ENCODE measurements at regions not wholly inside any gene's neighbourhood (a gene's known extent, or its start where the extent isn't known, plus 50 kb on each side); places are given as distances from the start of the nearest gene placed in this dataset.
A peak's percentile ranks its signal among the peaks of the same experiment; 100 is the strongest.

GRCh38 chr16:54460263-54460860, 173.8 kb upstream of the IRX3 start:
- peaks cover 18% of the 10 kb centered on the region; the same call in 2 of the 3 replicates for H3K9me3 Mint-ChIP-seq
- Histone ChIP-seq H3K36me3 (ENCODE audit: insufficient read depth) (no peaks in the 10 kb centered on the region), H3F3A (replicated peaks; ENCODE audit: low read depth) (no peaks in the 10 kb centered on the region), H3K4me3 (no peak overlapping the region), H3K27me3 (ENCODE audit: insufficient read depth) (no peaks in the 10 kb centered on the region), H2AFZ (peak overlapping the region; percentile 72), H3K9me2 (ENCODE audit: insufficient read depth) (0 out of 2 replicates have a peak, but pooled peaks cover 3% of the 10 kb centered on the region), H3K79me2 (replicated peaks; ENCODE audit: insufficient read depth) (no peaks in the 10 kb centered on the region), H3K4me2 (no peak overlapping the region), H3K4me1 (ENCODE audit: insufficient read depth) (peaks cover 37% of the 10 kb centered on the region), H4K20me1 (replicated peaks; ENCODE audit: insufficient read depth) (no peaks in the 10 kb centered on the region), H3K27ac (ENCODE audit: low read depth) (no peak overlapping the region)
- H3K36me3 Mint-ChIP-seq (ENCODE audit: low read depth): peaks cover 6% of the 10 kb centered on the region
- ATAC-seq: no peak; the same call in 2 of the 3 replicates
- TF ChIP-seq, protein P1, sequence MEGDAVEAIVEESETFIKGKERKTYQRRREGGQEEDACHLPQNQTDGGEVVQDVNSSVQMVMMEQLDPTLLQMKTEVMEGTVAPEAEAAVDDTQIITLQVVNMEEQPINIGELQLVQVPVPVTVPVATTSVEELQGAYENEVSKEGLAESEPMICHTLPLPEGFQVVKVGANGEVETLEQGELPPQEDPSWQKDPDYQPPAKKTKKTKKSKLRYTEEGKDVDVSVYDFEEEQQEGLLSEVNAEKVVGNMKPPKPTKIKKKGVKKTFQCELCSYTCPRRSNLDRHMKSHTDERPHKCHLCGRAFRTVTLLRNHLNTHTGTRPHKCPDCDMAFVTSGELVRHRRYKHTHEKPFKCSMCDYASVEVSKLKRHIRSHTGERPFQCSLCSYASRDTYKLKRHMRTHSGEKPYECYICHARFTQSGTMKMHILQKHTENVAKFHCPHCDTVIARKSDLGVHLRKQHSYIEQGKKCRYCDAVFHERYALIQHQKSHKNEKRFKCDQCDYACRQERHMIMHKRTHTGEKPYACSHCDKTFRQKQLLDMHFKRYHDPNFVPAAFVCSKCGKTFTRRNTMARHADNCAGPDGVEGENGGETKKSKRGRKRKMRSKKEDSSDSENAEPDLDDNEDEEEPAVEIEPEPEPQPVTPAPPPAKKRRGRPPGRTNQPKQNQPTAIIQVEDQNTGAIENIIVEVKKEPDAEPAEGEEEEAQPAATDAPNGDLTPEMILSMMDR (conservative IDR thresholded peaks at IDR 0.05; ENCODE audit: low read depth in 2 of 2): peak in 1 of 2 experiments; percentile 22; a peak in 1 of 4 replicates
- TF ChIP-seq, protein P2, sequence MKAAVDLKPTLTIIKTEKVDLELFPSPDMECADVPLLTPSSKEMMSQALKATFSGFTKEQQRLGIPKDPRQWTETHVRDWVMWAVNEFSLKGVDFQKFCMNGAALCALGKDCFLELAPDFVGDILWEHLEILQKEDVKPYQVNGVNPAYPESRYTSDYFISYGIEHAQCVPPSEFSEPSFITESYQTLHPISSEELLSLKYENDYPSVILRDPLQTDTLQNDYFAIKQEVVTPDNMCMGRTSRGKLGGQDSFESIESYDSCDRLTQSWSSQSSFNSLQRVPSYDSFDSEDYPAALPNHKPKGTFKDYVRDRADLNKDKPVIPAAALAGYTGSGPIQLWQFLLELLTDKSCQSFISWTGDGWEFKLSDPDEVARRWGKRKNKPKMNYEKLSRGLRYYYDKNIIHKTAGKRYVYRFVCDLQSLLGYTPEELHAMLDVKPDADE (IDR thresholded peaks at IDR 0.05): no peak
- H3K27me3 Mint-ChIP-seq (ENCODE audit: insufficient read depth, low read depth, poor library complexity): peaks cover 2% of the 10 kb centered on the region
- no peak overlapping the region for H3K27ac Mint-ChIP-seq
- H3K4me3 Mint-ChIP-seq: no peak overlapping the region
- H3K4me1 Mint-ChIP-seq: peaks cover 37% of the 10 kb centered on the region
- DNase-seq (ENCODE audit: low spot score): no peak

DNA sequence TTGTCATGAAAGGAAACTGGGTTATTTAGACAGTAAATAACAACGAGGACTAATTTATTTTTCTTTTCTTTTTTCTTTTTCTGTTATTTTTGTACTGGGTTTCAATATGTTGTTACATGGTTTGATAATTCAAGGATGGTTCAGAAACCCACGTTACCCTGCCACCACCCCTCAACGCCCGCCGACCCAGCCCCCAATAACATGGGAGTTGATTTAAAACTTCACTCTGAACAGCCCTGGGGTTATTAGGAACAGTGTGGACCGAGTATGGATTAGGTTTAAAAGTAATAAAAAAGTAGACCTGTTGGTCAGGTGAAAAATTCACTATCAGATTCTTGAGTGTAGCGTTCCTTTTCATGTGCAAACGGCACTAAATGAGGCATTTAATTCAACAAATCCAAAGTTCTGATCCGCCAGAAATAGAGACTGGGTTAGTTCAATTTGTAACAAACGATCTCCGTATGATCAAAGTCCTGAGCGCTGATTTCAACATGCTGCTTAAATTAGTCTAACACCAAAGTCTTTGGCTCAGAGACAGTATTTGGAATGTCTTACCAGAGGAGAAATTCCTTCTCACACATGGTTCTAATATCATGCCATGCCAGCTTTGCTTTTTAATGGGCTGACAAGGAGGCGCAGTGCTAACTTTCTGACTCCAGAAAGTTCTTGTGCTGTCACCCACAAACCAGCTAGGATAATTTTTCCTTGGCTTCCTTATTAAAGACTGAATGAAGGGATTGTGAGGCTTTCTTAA, 173.1 kb upstream of the IRX3 start:
- Mint-ChIP-seq H3K4me1 (peaks cover 44% of the 10 kb centered on the region), H3K27ac (no peak overlapping the region), H3K36me3 (ENCODE audit: low read depth) (peaks cover 6% of the 10 kb centered on the region), H3K27me3 (ENCODE audit: insufficient read depth, low read depth, poor library complexity) (peaks cover 2% of the 10 kb centered on the region), H3K4me3 (no peak overlapping the region), H3K9me3 (peaks cover 16% of the 10 kb centered on the region; the same call in 2 of the 3 replicates)
- no peak for ATAC-seq
- H3K79me2 ChIP-seq (replicated peaks; ENCODE audit: insufficient read depth): no peaks in the 10 kb centered on the region
- H3K4me3 ChIP-seq: no peak overlapping the region
- no peaks in the 10 kb centered on the region for H3K27me3 ChIP-seq (ENCODE audit: insufficient read depth)
- peak overlapping the region; percentile 28; the same call in 1 of the 2 replicates for H3K4me2 ChIP-seq
- DNase-seq (ENCODE audit: low spot score): no peak
- TF ChIP-seq, protein P1 (conservative IDR thresholded peaks at IDR 0.05; ENCODE audit: low read depth in 2 of 2): no peak
- no peak for TF ChIP-seq ZNF331 (CRISPR knock-in tag; IDR thresholded peaks at IDR 0.05; ENCODE audit: low read depth)
- H3K27ac ChIP-seq (ENCODE audit: low read depth): no peak overlapping the region
- H4K20me1 ChIP-seq (replicated peaks; ENCODE audit: insufficient read depth): no peaks in the 10 kb centered on the region
- H3K9me2 ChIP-seq (ENCODE audit: insufficient read depth): 0 out of 2 replicates have a peak, but pooled peaks cover 3% of the 10 kb centered on the region
- H3K36me3 ChIP-seq (ENCODE audit: insufficient read depth): no peaks in the 10 kb centered on the region
- H3F3A ChIP-seq (replicated peaks; ENCODE audit: low read depth): no peaks in the 10 kb centered on the region
- H3K4me1 ChIP-seq (ENCODE audit: insufficient read depth): peaks cover 41% of the 10 kb centered on the region
- peak overlapping the region; percentile 72 for H2AFZ ChIP-seq
